OCI-M2 (cell line): ENCODE measurements at regions not wholly inside any gene's neighbourhood (a gene's known extent, or its start where the extent isn't known, plus 50 kb on each side); places are given as distances from the start of the nearest gene placed in this dataset.
"Not testable (repeated sequence)": the region's sequence is repeated elsewhere in the genome, so short reads cannot be mapped to it uniquely, and the experiment has no call there.

Source experiments
- DNase-seq: peaks from one replicate; lab custom pipeline; 2025; ENCODE audit not compliant: unreplicated experiment; lab: John Stamatoyannopoulos, UW

GRCh38 chr3:72660270-72661114, 187.8 kb downstream of the SHQ1 start:
- DNase-seq: no peak

GRCh38 chr3:72659596-72659995, 188.6 kb downstream of the SHQ1 start:
- no peak for DNase-seq

- DNase-seq: no peak
Measured at GRCh38 chr3:72659188-72659587, 189.1 kb downstream of the SHQ1 start.

- no peak for DNase-seq
Measured at GRCh38 chr3:72658466-72659100, 189.7 kb downstream of the SHQ1 start.

GRCh38 chr3:72657666-72658065, 190.6 kb downstream of the SHQ1 start:
- DNase-seq: no peak

- no peak for DNase-seq
Measured at GRCh38 chr3:72655723-72656122, 192.5 kb downstream of the SHQ1 start.

GRCh38 chr3:72655131-72655551, 193.1 kb downstream of the SHQ1 start:
- DNase-seq: no peak

- no peak for DNase-seq
Measured at GRCh38 chr3:72652395-72652794, 195.8 kb downstream of the SHQ1 start.

- DNase-seq: no peak
Measured at GRCh38 chr3:72651498-72651897, 196.7 kb downstream of the SHQ1 start.

- DNase-seq: no peak
Measured at GRCh38 chr3:72646263-72646662, 202.0 kb downstream of the SHQ1 start.

GRCh38 chr3:72643635-72644034, 204.6 kb downstream of the SHQ1 start:
- not testable (repeated sequence) for DNase-seq

- DNase-seq: no peak
Measured at GRCh38 chr3:72641684-72642083, 206.6 kb downstream of the SHQ1 start.

GRCh38 chr3:72641072-72641471, 207.2 kb downstream of the SHQ1 start:
- DNase-seq: no peak

GRCh38 chr3:72636969-72637597, 211.2 kb downstream of the SHQ1 start:
- no peak for DNase-seq

GRCh38 chr3:72635551-72635950, 212.7 kb downstream of the SHQ1 start:
- no peak for DNase-seq

GRCh38 chr3:72634128-72634527, 214.1 kb downstream of the SHQ1 start:
- DNase-seq: no peak

- no peak for DNase-seq
Measured at GRCh38 chr3:72633534-72633933, 214.7 kb downstream of the SHQ1 start.

- DNase-seq: no peak
Measured at GRCh38 chr3:72633121-72633520, 215.1 kb downstream of the SHQ1 start.

GRCh38 chr3:72632129-72632528, 216.1 kb downstream of the SHQ1 start:
- DNase-seq: no peak

GRCh38 chr3:72630969-72631344, 217.3 kb downstream of the SHQ1 start:
- DNase-seq: no peak

- no peak for DNase-seq
Measured at GRCh38 chr3:72630327-72630968, 217.8 kb downstream of the SHQ1 start.

GRCh38 chr3:72629191-72629631, 219.0 kb downstream of the SHQ1 start:
- DNase-seq: no peak
